IMR-90 (cell line): ENCODE measurements at regions not wholly inside any gene's neighbourhood (a gene's known extent, or its start where the extent isn't known, plus 50 kb on each side); places are given as distances from the start of the nearest gene placed in this dataset.

ENCODE experiments used
- ATAC-seq: fragments of 200-7000 bp; cut with Tn5 transposase; 2 replicates; pipeline ENCODE4 v1.9.1; 2020; ENCODE audit warnings: low read depth, mild to moderate bottlenecking, moderate library complexity
- BruUV-seq: library from RNA; stranded (reverse); fragments of 400-500 nt; replicated peaks from 2 replicates; lab custom pipeline; 2021; lab: Mats Ljungman, UMichigan
- CTCF ChIA-PET: fragments of 300-600 bp; formaldehyde crosslinking; extraction: SDS; loops from one replicate; lab custom pipeline; 2021; ENCODE audit warnings: antibody characterized with exemption; lab: Yijun Ruan, JAX
- POLR2A ChIA-PET: fragments of 300-600 bp; sonication (Branson Sonifier 250); formaldehyde crosslinking; loops from one replicate; lab custom pipeline; 2022; ENCODE audit warnings: antibody characterized with exemption; ENCODE audit not compliant: unreplicated experiment; lab: Charles Lee
- DNase-seq: peaks from one replicate; pipeline ENCODE4 v3.0.0; 2013
- H2AFZ ChIP-seq: replicated peaks from 2 replicates; pipeline ENCODE3; 2013; ENCODE audit warnings: low read length, mild to moderate bottlenecking; ENCODE audit not compliant: poor library complexity
- H2AK5ac ChIP-seq: 2 replicates; pipeline ENCODE4 v1.6.1; 2013; ENCODE audit warnings: low read depth, low read length, inconsistent platforms
- H2AK9ac ChIP-seq: replicated peaks from 2 replicates; pipeline ENCODE3; 2013; ENCODE audit warnings: mild to moderate bottlenecking, low read depth, low read length, moderate library complexity; ENCODE audit not compliant: poor library complexity
- H2BK120ac ChIP-seq: 2 replicates; pipeline ENCODE4 v1.6.1; 2013; ENCODE audit warnings: low read depth, low read length, inconsistent platforms
- H2BK15ac ChIP-seq: 3 replicates; pipeline ENCODE4 v1.6.1; 2013; ENCODE audit warnings: low read depth, low read length, inconsistent platforms
- H2BK20ac ChIP-seq: 2 replicates; pipeline ENCODE4 v1.6.1; 2013; ENCODE audit warnings: low read depth, mild to moderate bottlenecking, inconsistent platforms, low read length, moderate library complexity
- H2BK5ac ChIP-seq: 2 replicates; pipeline ENCODE4 v1.6.1; 2013; ENCODE audit warnings: mild to moderate bottlenecking, low read depth, low read length, inconsistent platforms; ENCODE audit not compliant: poor library complexity, severe bottlenecking
- H3K14ac ChIP-seq: replicated peaks from 2 replicates; pipeline ENCODE4 v1.6.1; 2013; ENCODE audit warnings: low read depth, low read length, inconsistent platforms
- H3K18ac ChIP-seq: 2 replicates; pipeline ENCODE4 v1.6.1; 2013; ENCODE audit warnings: low read depth, low read length, control low read depth
- H3K23ac ChIP-seq: 2 replicates; pipeline ENCODE4 v1.6.1; 2013; ENCODE audit warnings: low read depth, low read length, inconsistent platforms
- H3K27ac ChIP-seq: 2 replicates; pipeline ENCODE4 v1.5.1; 2013; ENCODE audit warnings: mild to moderate bottlenecking, control low read depth, low read length; ENCODE audit not compliant: insufficient read depth
- H3K27me3 ChIP-seq: 2 replicates; pipeline ENCODE4 v1.6.1; 2013; ENCODE audit warnings: low read length; ENCODE audit not compliant: control insufficient read depth, insufficient read depth
- H3K36me3 ChIP-seq: 2 replicates; pipeline ENCODE4 v1.6.1; 2013; ENCODE audit warnings: low read length, mixed read lengths; ENCODE audit not compliant: control insufficient read depth, insufficient read depth
- H3K4ac ChIP-seq: 2 replicates; pipeline ENCODE4 v1.6.1; 2013; ENCODE audit warnings: low read depth, low read length, inconsistent platforms
- H3K4me1 ChIP-seq: 2 replicates; pipeline ENCODE4 v1.6.1; 2013; ENCODE audit warnings: low read length, mixed read lengths; ENCODE audit not compliant: control insufficient read depth, insufficient read depth
- H3K4me2 ChIP-seq: 2 replicates; pipeline ENCODE4 v1.6.1; 2013; ENCODE audit warnings: low read depth, mild to moderate bottlenecking, control low read depth, low read length, moderate library complexity
- H3K4me3 ChIP-seq: 2 replicates; pipeline ENCODE4 v1.5.1; 2013; ENCODE audit warnings: low read depth, mild to moderate bottlenecking, control low read depth, low read length, moderate library complexity; ENCODE audit not compliant: insufficient read depth
- H3K56ac ChIP-seq: 2 replicates; pipeline ENCODE4 v1.6.1; 2013; ENCODE audit warnings: low read length, inconsistent platforms; ENCODE audit not compliant: insufficient read depth; ENCODE audit errors: extremely low read depth
- H3K79me1 ChIP-seq, 2 experiments: 2 replicates each; pipeline ENCODE4 v1.6.1; 2013; ENCODE audit warnings: low read length in 2 of 2, inconsistent platforms in 1 of 2, low read depth in 1 of 2
- H3K9ac ChIP-seq: 2 replicates; pipeline ENCODE4 v1.6.1; 2013; ENCODE audit warnings: low read depth, low read length, control low read depth
- H3K9me1 ChIP-seq: 2 replicates; pipeline ENCODE4 v1.6.1; 2013; ENCODE audit warnings: low read length, inconsistent platforms; ENCODE audit not compliant: insufficient read depth
- H3K9me3 ChIP-seq: 2 replicates; pipeline ENCODE4 v1.6.1; 2013; ENCODE audit warnings: low read length; ENCODE audit not compliant: control insufficient read depth, insufficient read depth
- H4K20me1 ChIP-seq: 2 replicates; pipeline ENCODE4 v1.6.1; 2013; ENCODE audit warnings: low read length, inconsistent platforms; ENCODE audit not compliant: insufficient read depth
- H4K5ac ChIP-seq: 2 replicates; pipeline ENCODE4 v1.6.1; 2013; ENCODE audit warnings: mild to moderate bottlenecking, low read depth, low read length, control low read depth
- H4K8ac ChIP-seq, 2 experiments: 2 replicates each; pipeline ENCODE4 v1.6.1; 2013; ENCODE audit warnings: low read depth in 2 of 2, low read length in 2 of 2, control low read depth in 1 of 2, inconsistent platforms in 1 of 2
- H4K91ac ChIP-seq: 2 replicates; pipeline ENCODE4 v1.6.1; 2013; ENCODE audit warnings: low read depth, low read length, inconsistent platforms; ENCODE audit not compliant: insufficient read depth
- BHLHE40 ChIP-seq: fragments of 150-350 bp; IDR thresholded peaks from 2 replicates; pipeline ENCODE4 v1.6.1; 2016; ENCODE audit warnings: mild to moderate bottlenecking, low read depth, low read length
- CEBPB ChIP-seq: IDR thresholded peaks from 2 replicates; pipeline ENCODE4 v1.6.1; 2012; ENCODE audit warnings: low read depth, low read length, improper control_type of control experiment
- CTCF ChIP-seq: conservative IDR thresholded peaks from 2 replicates; pipeline ENCODE4 v1.5.1; 2012; ENCODE audit warnings: mild to moderate bottlenecking, low read depth, low read length, improper control_type of control experiment
- FOS ChIP-seq: fragments of 150-350 bp; IDR thresholded peaks from 2 replicates; pipeline ENCODE4 v1.6.1; 2016; ENCODE audit warnings: low read depth, low read length
- MAZ ChIP-seq: IDR thresholded peaks from 2 replicates; pipeline ENCODE4 v1.6.1; 2012; ENCODE audit warnings: low read depth, mild to moderate bottlenecking, low read length, improper control_type of control experiment, moderate library complexity, borderline replicate concordance
- NFE2L2 ChIP-seq: fragments of 150-350 bp; IDR thresholded peaks from 2 replicates; pipeline ENCODE4 v1.6.1; 2016; ENCODE audit warnings: low read depth, mild to moderate bottlenecking, low read length
- RCOR1 ChIP-seq: IDR thresholded peaks from 2 replicates; pipeline ENCODE4 v1.6.1; 2012; ENCODE audit warnings: mild to moderate bottlenecking, low read length, improper control_type of control experiment; ENCODE audit not compliant: insufficient replicate concordance
- RFX5 ChIP-seq: IDR thresholded peaks from 2 replicates; pipeline ENCODE4 v1.8.0; 2012; ENCODE audit warnings: low read depth, mild to moderate bottlenecking, low read length, moderate library complexity
- WGBS, 2 experiments: methylation state at CpG; one replicate each; pipeline versions ENCODE4 v1.1.5 to v1.1.7; 2013; ENCODE audit warnings: missing lambda C conversion rate in 2 of 2; ENCODE audit not compliant: insufficient read length in 1 of 2; ENCODE audit errors: extremely low coverage in 2 of 2; 5-methylcytosine and 5-hydroxymethylcytosine counted together
- dilution Hi-C: fragments of 300-500 bp; cut with HindIII; formaldehyde crosslinking; loops from one replicate; pipeline ENCODE4 v1.14.3; 2018; ENCODE audit warnings: low sequenced_read_pairs; ENCODE audit not compliant: unreplicated experiment
- in situ Hi-C: fragments of 300-500 bp; cut with MboI; formaldehyde crosslinking; loops from 3 replicates; pipeline ENCODE4 v1.14.3; 2019; ENCODE audit warnings: low sequenced_read_pairs, inconsistent platforms, mixed read lengths
- intact Hi-C: fragments of 100-400 bp; cut with micrococcal nuclease; formaldehyde crosslinking; loops from 2 replicates; pipeline ENCODE4 v1.10.0; 2022

GRCh38 chr1:104028416-104029035 is 278.8 kb downstream of the AMY1C start:
- ChIA-PET CTCF (no interaction called here), POLR2A (no interaction called here)
- no CpG with 5 or more reads among the region's 3 CpGs for WGBS, 2 experiments
- Histone ChIP-seq H3K27ac (no peak overlapping the region), H4K91ac (no peak overlapping the region), H2AFZ (no peak overlapping the region), H3K56ac (no peak overlapping the region), H3K14ac (no peak overlapping the region), H2BK120ac (no peak overlapping the region), H3K4ac (no peak overlapping the region), H2BK15ac (no peak overlapping the region), H3K9ac (no peak overlapping the region), H3K23ac (no peak overlapping the region), H4K5ac (no peak overlapping the region), H3K4me2 (no peak overlapping the region), H3K79me1 (no peaks in the 10 kb centered on the region), H3K4me1 (no peaks in the 10 kb centered on the region), H2AK5ac (no peak overlapping the region), H2AK9ac (no peak overlapping the region), H3K36me3 (no peaks in the 10 kb centered on the region), H3K4me3 (no peak overlapping the region), H2BK20ac (no peak overlapping the region), H3K9me1 (no peaks in the 10 kb centered on the region), H3K18ac (no peak overlapping the region), H4K20me1 (no peaks in the 10 kb centered on the region), H3K27me3 (no peaks in the 10 kb centered on the region), H2BK5ac (no peak overlapping the region), H3K9me3 (no peaks in the 10 kb centered on the region), H4K8ac (no peak overlapping the region)
- dilution Hi-C loops: no loop called here
- ATAC-seq (no peak), DNase-seq (no peak)
- no TSS peak for BruUV-seq
- in situ Hi-C loops: no loop called here
- intact Hi-C loops: no loop called here
- TF ChIP-seq RCOR1 (no peak), FOS (no peak), NFE2L2 (no peak), RFX5 (no peak), CEBPB (no peak), BHLHE40 (no peak), MAZ (no peak), CTCF (no peak)
